NCI-H146 treated with DMSO at 0.1 percent for 48 hours (cell line): ENCODE measurements at regions not wholly inside any gene's neighbourhood (a gene's known extent, or its start where the extent isn't known, plus 50 kb on each side); places are given as distances from the start of the nearest gene placed in this dataset.
A peak's percentile ranks its signal among the peaks of the same experiment; 100 is the strongest.

Experiments
- DNase-seq: peaks from one replicate; lab custom pipeline; 2025; ENCODE audit not compliant: unreplicated experiment; lab: John Stamatoyannopoulos, UW

DNA sequence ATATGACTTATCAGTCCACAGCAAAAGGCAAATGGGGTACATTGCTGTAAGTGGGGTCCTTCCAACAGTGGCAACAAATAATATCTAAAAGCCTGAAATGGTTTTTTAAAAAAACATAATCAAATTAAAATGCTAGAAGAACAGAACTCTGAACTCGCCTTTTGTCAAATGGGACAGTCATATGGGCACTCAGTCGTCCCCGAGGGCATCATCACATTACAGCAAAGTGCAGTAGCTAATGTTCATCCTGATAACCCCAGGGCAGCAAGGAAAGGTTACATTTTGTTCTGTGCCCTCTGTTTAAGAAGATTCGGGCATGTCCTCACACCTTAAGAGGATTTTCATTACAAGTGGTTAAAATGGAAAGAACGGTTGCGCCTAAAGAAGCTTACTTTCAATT lies 997.9 kb upstream of the TENM3 start:
- DNase-seq, result no peak

DNA sequence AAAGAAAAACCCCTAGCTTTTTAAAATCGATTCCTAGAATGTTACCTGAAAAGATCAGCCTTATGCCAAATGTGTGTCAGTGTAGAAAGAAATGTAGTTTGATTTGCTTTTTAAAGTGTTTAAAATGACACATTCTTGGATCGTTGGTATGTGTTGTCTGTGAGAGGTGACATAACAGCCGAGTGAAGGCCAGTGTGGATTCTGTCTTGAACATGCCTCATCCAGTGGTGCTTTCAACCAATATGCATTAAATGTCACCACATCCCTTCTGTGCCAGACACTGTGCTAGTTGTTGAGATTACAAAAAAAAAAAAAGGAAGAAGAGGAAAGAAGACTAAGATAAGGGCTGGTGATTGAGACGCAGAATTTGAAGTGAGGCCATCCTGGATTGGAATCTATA lies 994.2 kb upstream of the TENM3 start:
- DNase-seq, result no peak

DNA sequence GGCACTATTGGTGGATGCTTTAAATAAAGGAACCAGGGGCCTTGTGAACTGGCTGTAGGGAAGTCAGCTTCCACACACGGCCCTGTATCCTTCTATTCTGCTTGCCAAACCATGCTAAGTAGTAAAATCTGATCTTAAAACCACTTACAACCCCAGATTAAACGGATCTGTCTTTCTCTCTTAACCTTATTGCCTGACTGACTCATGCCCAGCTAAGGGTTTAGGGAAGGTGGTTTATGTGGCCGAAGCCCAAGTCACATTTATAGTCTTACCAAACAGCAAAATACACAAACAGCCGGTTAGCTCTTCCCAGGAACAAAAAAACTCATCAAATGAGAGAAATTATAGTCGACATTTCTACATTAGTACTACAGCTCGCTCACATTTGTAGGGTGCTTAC lies 988.4 kb upstream of the TENM3 start:
- DNase-seq, result no peak

DNA sequence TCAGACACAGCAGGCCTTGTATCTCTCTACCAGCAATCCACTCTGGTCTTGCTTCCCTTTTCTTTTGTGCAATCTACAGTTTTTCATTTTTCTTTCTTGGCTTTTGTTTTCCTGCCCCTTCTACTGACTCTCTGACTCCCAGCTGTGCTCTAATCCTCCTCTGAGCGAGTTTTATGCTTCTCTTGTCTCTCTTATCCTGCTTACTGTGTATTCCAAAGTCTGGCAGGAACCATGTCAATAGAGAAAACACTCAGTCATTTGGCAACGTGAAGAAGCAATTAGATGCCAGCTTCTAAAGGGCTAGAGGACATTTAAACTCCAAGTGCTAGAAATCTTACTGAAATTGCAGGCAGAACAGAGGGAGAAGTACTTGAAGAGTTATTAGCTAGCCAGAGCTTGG lies 984.6 kb upstream of the TENM3 start:
- no peak for DNase-seq

DNA sequence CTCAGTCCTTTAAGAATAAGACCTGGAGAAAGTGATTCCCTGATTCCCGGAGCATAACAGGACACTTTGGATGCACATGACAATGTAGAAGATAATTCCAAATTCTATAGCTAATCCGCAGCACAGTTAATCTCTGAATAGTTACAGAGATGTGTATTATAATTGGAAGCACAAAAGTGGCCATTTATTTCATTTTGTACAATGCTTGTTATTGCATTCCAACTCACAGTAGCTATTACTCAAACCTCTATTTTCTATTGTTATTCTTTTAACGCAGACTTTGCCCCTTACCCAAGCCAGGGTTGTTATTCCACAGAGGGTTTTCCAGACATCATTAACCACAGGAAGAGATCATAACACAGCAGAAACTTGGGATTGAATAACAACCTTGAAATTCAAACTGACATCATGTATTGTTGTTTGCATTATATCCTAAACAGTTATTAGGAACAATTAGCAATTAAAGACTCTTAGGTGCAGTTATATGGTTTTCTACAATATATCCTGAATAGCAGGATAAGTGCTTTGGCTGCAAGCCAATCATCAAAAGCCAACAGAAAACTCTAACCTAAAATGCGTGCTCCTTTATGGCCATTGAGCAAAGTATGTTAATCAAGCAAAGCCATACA lies 984.0 kb upstream of the TENM3 start:
- DNase-seq, result peak; percentile 87

DNA sequence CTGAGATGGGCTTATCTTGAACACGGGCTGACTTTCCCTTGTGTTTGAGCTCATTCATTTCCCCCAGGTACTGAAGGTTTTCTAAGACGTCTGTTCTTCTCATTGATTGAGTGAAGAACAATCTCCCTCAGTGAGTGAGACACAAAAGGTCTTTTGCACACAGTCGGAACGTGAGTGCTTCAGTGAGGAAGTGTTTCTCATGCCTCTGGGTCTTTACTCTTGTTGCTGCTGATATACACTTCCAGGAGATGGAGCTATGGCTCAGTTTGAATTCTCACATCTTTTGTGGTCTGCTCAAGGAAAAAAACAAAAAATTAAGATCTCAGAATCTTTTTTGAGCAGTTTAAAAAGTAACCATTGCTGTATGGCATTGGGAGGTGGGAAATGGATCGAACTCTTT lies 981.9 kb upstream of the TENM3 start:
- DNase-seq, result peak; percentile 71

DNA sequence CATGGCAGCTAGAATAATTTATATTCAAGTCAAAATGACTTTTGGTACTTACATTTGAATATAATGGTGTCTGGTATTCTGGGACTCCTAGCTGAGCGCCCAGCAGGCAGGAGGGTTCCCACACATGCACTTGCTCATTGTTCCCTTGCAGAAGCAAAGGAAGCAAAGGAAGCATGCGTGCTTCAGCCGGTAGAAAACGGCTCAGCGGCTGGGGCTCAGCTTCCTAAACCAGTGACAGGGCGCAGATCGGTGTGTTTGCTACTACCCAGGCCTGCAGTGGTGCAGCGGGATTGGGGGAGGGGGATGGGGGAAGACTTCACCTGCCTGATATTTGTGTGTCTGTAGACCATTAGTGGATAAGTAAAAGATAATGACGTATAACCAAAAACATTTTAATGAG lies 978.3 kb upstream of the TENM3 start:
- peak; percentile 81 for DNase-seq

DNA sequence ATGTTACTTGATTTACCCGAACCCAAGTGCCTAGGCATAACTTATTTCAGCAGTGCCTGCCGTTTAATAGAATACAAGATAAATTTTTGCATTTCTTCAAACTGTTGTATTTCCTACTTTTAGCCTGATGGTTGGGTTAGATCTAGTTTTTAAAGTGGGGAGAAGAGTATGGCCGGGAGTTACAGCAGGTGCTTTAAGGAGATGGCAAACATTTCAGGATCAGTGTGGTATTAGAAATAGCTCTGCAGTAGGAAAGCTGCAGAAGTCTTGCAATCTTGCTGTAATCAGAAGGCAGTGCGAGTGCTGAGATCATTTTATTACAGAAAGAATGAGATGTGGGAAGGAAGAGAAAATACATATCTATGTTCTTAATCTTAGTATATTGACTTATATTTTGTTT lies 977.8 kb upstream of the TENM3 start:
- no peak for DNase-seq

DNA sequence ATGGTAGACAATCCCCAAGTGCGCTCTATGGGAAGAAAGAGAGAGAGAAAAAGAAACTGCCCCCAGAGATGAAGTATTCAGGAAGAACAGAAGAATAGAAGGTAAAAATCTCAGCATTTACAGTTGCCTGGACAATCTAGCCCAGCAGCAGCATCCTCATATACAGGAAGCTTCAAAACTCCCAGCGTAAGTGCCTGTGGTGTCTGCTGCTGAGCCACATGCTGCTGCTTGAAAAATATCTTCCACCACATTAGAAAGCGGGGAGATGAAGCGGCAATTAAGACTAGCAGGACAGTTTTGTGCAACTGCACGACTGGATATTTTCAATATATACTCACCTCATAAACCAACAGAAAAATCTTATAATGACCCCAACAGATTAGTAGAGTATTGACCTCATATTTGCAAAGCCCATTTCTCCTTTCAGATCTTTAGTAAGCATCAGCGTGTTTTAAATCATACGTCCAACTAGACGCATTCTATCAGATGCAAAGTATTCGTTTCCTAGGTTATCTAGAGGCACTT lies 972.0 kb upstream of the TENM3 start:
- DNase-seq, result no peak

DNA sequence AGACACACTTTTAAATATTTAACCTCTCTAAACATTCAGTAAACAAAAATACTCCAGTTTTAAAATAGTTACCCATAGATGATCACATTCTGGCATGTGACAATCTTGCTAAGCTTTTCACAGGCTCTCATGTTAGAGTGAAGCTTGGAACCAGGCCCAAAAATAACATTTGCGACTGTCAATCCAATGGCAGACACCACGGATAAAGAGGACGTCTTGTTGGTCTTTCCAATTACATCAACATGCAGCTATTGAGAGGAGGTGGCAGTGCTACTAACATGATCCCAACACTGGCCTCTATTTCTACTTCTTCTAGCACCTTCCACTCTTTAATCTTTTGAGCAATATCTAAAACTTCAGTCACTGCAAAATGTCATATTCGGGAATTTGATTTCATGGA lies 970.8 kb upstream of the TENM3 start:
- DNase-seq, result no peak

DNA sequence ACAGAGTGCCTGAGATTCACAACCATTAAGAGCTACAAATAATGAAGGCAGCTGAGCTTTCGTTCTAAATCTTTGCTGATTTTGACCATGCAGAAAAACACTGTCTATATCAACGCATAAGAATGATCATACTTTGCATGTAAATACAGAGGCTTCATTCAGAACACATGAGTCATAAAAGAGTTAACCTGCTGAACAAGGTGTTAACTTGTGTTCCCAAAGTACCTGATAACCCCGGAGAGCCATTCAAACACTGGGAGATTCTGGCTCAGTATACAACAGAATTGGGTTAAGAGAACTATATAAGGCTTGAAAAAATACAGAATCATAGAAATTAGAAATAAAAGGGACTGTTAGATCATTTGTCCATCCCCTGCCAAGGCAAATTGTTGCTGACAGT lies 964.3 kb upstream of the TENM3 start:
- no peak for DNase-seq

DNA sequence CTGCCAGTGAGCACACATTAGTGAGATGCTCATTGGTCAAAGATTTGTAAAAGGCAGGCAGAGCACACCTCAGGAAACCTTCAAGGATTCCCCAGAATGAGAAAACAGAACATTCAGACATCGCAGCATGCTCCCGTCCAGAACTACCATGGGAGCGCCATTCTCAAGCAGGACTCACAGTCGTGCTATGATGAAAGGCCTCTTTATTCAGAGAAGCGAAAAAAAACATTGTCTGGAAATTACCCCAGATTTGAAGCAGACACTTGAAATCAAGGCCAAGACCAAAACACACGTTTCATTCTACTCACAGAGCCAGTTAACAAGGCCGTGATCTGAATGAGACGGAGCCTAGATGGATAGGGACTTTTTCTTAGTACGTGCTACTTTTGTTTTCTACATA lies 961.8 kb upstream of the TENM3 start:
- no peak for DNase-seq

DNA sequence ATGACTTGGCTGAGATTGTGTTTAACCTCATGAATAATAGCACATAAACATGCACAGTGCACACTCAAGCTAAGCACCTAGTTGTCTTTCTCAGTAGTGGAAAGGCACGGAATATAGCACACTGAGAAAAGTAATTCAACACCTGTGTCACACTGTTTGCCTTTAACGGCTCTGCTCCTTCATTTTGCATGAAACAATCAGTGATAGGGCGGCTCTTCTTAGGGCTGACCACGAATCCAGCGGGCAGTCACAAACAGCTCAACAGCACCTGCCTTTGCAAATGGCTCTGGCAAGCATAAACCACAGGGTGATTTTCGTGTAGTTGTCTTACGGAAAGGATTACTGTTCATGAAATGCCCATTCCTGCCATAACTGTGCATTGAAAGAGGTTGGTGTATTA lies 954.0 kb upstream of the TENM3 start:
- DNase-seq, result peak; percentile 92

DNA sequence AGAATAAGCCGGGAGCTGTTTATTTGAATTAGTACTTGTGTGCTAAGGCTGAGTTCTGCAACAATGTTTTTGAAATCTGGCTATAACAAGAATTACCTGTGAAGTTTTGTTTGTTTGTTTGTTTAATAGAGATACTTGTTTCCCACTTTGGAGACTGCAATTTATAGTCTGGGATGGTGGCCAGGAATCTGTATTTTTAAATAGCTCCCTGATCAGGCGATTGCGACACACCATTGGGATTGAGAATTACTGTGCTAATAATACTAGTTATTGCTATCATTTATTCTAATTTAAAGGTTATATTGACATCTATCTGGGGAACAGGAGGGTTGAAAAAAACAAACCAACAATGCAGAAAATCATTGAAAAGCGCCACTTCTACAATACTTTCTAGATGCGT lies 951.6 kb upstream of the TENM3 start:
- no peak for DNase-seq

DNA sequence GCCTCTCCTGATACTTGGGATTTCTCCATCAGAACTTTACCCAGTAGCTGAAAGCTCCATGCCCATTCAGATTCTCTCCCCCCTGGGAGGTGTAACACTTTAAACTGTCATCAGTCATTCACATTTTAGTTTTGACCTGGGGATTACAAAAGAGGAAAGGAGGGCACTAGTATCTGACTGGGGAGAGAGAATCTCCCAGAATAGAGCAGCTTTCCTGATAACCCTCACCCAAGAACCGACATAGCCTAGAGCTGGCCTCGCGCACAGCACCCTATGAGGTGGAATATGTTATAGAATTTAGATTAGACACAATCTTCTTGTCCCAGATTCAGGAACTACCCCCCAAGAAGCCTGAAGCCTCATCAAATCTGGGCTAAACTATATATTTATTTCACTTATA lies 950.2 kb upstream of the TENM3 start:
- DNase-seq, result no peak

DNA sequence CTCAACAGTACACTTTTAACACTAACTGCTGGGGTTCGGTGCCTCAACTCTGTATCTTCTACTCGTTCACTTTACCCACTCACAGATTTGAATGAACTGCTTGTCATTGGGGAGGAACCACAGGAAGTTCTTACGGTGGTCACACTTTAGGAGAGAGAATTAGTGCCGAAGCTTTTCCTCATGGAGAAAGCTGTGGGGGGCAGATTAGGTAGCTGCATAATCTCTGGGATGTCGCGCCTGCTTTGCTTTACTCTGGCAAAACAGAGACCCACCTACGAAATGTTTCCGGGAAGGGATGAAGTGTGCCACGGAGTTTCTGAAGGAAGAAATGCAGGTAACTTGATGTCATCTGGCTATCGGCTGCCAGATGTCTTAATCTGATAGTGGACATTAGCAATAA lies 949.7 kb upstream of the TENM3 start:
- no peak for DNase-seq

DNA sequence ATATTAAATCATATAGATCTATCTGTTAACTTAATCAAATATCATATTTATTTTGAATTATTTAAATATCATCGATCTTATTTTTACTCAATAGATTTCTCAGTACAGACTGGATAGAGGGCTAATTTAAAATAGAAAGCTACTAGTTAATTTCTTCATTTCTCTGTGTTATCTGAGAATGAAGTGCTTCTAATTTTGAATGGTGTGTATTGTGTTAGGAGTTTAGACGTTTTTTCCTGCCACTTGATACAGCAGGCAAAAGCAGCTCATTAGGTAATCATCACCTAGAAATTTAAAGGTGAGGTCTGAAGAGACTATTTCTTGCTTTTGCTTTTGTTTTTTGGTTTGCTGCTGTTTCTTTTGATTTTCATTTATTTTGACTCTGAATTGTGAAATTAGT lies 948.8 kb upstream of the TENM3 start:
- DNase-seq, result no peak

DNA sequence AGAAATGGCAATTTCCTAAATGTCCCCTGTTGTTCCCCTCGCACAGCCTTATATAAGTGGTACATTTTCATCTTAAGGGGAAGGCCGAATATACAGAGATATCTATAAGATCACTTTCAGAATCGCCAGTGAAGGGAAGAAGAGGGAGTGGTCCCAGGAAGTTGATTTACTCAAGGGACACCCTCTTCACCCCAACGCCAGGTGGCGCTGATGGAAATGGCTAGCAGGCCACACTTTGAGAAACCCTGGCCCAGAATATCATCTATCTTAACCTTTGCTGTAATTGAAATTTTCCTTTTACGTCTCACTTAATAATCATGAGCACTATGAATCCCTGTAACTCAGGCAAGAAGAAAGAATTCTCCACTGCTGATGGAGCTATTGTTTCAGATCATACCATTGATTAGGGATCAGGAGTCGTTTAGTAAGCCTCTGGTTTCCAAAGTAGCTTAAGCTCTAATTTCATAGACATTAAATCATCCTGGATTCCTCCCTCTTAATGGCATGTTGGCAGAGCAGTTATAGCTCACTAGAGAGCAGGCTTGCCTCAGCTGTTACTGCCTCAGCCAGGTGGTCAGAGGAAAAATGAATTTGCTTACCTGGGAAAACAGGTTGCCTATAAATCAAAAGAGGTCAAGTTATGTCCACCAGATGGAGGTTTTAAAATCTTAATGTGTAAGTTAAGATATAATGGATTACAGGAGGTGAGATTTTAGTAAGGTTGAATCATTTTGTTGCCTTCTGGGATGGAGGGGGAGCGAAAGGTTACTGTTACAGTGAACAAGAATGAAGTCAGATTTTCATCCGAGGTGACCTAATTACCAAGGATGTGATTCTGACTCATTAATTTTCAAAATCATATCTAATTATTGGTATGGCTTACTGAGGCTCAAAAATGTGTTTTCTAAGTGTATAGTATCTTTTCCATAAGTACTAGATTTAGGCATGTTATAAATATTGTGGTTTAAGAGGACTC lies 941.2 kb upstream of the TENM3 start:
- peak; percentile 95 for DNase-seq

DNA sequence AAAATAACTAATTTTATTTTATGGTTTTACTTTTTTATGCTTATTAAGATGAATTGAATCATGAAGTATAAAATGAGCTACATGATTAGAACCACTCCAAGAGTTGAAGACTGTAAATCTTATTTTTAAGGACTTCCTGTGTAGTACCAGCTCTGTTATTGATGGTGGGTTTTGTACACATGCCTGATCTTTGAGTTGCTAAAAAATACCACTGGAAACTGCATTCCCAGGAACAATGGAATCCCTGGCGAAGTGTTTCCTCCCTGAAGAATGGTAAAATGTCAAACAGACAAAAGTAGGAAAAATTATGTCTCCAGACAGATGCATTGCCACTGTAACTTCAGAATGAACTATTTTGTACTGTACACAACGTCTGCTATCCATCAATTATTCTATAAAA lies 935.4 kb upstream of the TENM3 start:
- DNase-seq, result no peak

DNA sequence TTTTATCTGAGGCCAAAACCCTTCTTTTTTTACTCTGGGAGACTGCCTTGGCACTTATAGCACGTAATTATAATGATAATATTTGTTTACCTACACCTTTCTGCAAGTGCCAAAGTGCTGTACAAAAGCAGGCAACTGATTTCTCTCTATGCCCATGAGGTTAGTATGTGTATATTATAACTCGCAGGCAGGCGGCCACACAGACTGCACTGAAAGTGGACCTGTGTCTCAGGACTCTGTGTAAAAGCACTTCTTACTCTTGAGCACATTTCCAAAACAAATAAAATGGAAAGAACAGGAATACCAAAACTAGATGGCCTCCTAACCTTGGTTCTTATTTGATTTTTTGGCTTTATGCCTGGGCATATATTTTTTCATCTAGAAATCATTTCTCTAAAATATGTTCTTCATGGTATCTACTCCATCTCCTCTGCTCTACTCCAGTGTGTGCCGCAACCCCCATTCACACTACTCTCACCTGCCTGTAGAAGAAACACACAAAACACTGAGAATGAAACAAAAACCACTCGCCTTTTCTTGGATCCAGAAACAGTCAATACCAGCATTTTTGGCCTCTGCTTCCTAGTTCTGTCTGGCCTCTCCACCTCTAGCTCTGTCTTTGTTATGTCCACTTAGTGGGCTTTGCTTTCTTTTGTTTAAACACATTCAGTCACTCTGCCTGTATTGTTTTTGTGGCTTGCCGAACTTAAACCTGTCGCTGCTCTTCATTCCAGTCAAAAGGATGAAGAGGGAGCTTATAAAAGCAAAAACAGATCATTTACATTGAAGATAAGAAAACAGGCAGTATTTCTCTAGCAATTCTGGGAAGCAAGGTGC lies 934.5 kb upstream of the TENM3 start:
- DNase-seq, result no peak

DNA sequence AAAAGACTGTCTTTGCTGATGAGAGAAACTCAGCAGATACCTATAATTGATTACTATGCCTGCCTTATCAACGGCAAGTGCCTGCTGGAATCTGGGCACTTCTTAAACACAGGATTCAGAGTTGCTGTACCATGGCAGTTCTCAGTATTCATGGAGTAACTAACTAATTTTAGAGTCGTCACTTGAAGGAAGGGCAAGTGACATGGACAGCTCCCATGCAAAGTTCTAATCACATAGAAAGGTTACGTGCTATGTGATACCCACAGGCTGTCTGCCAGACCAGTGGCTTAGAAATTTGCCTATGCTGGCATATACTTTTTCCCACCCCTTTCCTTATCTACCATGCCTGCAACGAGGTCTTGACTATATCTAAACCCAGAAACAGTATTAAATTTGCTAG lies 931.1 kb upstream of the TENM3 start:
- DNase-seq, result no peak
